HG03159 (cell line): ENCODE measurements at regions not wholly inside any gene's neighbourhood (a gene's known extent, or its start where the extent isn't known, plus 50 kb on each side); places are given as distances from the start of the nearest gene placed in this dataset.
"Not testable (repeated sequence)": the region's sequence is repeated elsewhere in the genome, so short reads cannot be mapped to it uniquely, and the experiment has no call there.

Experiments
- ATAC-seq: cut with Tn5 transposase; IDR thresholded peaks from one replicate; pipeline ENCODE4 v1.9.1; 2021; ENCODE audit warnings: mild to moderate bottlenecking, moderate library complexity; ENCODE audit not compliant: unreplicated experiment

DNA sequence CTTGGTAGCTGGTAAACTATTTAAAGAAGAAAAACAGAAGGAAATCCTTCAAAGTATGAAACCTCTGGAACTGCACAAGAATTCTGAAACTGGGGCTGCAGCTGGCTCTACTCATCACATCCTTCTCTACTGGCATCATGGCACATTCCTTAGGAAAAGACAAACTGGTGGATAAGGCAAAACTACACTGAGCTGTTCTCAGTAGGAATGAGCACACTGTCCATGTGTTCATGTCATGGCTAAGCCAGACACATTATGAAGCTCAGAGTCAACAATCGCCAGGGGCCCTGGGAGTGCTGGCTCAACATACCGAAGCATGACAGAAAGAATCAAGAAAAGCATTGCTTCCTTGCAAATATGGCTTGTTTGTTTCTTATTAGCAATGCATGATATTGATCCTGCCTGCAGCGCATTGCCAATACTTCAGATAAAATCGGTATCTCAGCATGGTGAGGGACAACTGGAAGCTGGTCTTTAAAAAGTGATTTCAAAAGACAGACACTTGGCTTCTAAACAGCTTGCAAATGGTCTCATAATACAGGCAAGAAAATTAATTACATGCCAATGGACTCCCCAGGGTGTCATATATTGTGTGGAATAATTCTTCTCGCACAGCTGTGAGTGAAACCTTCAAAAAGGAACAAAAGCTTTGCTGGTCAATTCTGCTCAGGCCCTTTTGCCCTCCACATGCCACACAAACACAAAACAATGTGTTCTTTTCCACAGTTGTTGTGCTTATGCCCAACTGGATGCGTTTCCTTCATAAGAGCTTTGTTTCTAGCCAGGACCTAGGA lies 300.2 kb upstream of the VCX start:
- no peak for ATAC-seq

DNA sequence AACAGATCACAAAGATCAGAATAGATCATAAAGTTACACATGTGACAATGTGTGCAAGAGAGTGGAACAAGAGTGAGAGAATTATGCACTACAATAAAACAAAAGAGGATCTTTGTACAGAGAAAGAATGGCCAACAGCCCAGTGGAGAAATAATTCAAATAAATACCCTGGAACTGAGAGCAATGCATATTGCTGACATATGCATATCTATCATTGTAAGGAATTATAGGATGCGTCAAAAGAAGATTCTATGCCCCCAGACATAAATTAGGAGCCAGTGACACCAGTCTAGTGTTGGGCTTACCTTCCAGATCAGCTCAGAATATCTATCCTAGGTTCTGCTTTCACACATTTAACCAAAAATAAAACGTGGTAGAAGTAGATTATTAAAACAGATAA lies 320.1 kb upstream of the VCX start:
- ATAC-seq = no peak

- no peak for ATAC-seq
Measured at GRCh38 chrX:7515681-7516413, 327.1 kb upstream of the VCX start.

DNA sequence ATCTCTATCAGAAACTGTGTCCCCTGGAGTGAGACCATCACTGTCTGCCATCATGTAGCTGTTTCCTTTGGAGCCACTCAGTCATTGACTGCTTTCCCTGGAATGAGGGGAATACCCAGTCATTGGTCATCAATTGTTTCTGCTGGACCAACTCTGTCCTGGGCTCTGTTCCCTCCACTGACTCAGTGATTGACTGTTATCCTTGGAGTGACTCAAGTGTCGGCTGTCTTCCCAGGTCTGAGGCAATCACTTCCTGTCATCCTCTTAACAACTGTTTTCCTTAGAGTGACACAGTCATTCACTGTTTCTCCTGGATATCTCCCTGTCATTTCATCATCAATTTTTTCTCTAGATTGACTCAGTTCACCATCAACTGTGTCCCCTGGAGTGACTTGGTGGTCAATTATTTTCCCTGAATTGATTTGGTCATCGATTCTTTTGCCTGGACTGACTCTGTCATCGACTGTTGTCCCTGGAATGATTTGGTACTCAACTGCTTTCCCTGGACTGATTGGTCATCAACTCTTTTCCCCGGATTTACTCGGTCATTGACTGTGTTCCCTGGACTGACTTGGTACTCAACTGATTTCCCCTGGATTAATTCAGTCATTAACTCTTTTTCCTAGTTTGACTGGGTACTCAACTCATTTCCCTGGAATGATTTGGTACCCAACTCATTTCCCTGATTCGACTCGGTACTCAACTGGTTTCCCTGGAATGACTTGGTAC lies 327.9 kb upstream of the VCX start:
- no peak for ATAC-seq

DNA sequence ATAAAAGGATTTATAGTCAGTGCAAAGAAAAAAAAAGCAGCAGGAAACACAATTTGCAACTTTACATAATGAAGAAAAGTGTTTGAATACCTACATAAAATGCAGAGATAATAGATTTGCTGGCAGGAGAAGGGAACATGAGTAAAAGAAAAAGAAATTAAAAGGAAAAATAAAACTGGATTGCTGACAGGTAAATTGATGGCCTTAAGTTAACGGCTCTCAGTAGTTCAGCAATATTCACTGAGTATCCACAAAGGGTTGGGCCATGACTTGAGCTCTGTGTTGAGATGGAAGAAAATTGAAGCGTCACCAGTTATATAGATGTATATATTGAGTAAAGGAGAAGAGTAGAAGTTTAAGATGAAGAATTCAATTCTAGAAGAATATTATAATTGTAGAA lies 330.1 kb upstream of the VCX start:
- no peak for ATAC-seq

GRCh38 chrX:7503251-7503650 lies 339.7 kb upstream of the VCX start:
- no peak for ATAC-seq

DNA sequence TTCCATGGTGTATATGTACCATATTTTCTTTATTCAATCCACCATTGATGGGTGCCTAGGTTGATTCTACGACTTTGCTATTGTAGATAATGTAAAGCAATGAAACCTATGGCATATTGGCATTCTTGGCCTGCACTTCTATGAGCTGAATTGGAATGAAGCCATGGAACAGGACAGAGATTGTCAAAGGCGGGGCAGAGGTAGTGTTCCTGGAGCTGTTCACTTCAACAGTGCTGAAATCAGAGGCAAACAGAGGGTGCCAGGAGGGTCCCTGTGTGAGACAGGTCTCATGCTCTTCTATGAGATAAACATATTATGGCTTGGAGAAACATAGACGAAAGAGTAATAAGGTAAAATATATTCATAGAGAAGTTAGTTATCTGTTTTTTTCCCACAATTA lies 342.6 kb upstream of the VCX start:
- ATAC-seq = no peak

GRCh38 chrX:7486505-7486904 lies 338.6 kb upstream of the PUDP start:
- ATAC-seq = no peak

DNA sequence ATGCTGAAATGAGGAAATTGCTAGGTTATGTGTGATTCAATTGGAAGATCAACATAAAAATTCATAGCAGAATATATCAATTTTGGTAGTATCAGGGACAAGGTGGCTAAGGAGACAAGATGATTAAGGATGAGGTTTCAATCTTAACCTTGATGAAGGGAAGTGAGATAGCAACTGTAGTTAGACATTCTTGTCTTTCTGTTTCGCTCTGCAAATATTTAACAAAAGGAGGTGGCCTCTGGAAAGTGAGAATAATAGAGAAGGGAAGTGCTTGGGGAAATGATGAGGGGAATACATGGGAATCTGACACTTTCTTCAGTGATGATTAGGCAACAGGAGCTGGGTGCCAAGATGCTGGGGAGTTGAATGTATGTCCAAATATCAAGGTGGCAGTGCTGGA lies 337.1 kb upstream of the PUDP start:
- no peak for ATAC-seq

DNA sequence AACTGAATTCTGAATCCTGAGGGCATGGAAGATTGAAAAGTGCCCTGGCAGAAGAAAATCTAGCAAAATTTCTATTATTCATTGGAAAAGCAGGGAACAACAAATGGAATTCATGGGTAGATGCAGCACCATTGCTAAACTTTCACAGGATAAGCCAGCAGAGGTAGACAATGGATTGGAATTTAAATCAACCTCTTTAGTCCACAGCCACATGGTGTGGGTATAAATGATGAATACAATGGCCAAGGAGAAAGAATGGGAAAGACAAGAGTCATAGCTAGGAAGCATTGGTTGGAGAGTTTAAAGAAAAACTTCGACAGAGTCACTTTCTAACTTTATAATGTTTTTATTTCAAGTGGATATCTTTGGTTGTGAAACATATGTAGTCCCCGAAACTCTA lies 332.8 kb upstream of the PUDP start:
- no peak for ATAC-seq

DNA sequence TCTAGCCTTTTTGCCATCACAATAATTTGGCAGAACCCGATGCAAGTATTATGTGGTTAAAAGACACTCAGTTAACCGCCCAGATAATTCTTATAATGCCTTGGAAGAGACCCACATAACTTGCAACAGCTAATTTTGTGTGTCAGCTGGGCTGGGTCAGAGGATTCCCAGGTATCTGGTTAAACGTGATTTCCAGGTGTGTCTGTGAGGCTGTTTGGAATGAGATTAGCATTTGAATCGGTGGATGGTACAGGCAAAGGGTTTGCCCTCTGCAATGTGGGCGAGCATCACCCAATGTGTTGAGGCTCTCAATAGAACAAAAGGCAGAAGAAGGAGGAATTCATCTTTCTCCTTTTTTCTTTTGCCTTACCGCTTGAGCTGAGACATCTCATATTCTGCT lies 314.2 kb upstream of the PUDP start:
- no peak for ATAC-seq

DNA sequence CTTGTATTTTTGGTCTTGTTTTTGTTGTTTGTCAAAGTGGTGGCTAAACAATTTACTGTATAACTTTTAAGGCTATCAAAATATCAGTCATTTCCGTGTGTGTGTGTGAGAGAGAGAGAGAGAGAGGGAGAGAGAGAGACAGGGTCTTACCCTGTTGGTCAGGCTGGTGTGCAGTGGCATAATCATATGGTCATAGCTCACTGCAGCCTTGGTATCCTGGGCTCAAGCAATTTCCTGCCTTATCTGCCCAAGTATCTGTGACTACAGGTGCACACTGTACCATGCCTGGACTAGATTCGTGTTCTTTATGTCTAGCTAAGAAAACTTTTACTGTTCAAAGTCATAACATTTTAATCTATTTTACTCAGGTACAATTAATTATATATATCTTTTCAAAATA lies 313.1 kb upstream of the PUDP start:
- not testable (repeated sequence) for ATAC-seq

DNA sequence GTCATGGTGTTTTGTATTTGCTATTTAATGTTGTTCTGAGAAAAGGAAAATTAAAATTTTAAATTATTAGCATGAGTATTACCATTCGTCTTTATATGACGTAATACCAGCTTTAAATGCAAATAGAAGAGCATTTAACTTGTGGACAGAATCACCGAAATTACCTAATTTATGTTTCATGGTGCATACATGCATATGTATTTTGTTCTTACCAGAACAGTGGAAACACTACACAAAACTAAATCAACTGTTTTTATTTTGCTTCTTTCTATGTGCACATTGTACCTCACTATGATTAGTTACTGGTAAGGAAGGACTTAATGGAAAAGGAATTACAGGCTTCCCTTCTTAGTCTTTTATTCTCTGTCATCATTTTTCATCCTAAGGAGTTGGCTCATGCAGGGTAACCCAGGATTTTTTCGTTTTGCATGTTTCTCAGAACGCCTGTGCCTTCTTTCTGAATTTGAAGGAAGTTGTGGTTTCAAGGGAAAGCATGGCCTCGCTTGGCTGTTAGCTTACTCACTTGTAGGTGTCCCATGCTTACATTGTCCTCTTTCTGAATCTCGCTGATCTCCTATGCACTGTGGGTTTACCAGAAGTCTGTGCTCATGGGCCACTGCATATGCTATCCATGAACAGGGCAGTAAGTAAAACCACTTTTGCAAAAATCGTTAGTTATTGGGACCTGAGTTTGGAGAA lies 300.0 kb upstream of the PUDP start:
- no peak for ATAC-seq

- ATAC-seq = no peak
Measured at GRCh38 chrX:7446815-7447214, 298.9 kb upstream of the PUDP start.

DNA sequence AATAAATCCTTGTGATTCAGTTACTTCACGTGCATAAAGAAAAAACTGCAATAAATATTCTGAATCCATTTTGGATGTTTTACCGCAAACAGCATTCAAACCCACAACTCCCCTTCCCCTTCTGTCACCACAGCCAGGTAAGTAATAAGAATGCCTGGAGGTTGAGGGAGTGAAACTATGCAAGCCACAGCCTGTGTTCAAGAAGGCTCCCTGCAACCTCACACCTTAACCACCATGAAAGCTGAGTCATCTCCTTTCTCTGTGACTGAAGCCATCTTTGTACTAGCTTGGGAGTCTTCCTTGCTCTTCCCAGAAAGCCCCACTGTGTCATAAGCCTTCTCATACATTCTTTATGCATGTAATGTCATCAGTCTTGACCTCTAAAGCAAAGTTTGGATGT lies 297.0 kb upstream of the PUDP start:
- ATAC-seq = peak; percentile 88

- ATAC-seq = no peak
Measured at GRCh38 chrX:7441586-7441985, 293.6 kb upstream of the PUDP start.

DNA sequence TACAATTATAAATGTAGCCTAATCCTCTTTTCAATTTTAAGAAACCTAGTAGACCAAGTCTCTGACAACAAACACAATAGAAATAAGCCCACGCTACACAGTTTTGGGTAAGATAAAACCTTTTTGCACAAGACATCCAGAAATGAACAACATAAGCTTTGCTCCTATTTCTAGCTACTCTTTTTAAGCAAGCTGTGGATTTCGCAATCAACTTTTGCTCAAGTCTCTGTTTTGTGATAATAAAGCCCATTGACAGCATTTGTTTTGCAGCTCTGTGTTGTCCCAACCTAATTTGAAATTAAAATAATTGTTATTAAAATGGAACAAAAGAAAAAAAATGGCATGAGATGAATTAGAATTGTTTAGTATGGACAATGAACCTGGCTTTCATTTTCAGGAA lies 287.9 kb upstream of the PUDP start:
- ATAC-seq = no peak

DNA sequence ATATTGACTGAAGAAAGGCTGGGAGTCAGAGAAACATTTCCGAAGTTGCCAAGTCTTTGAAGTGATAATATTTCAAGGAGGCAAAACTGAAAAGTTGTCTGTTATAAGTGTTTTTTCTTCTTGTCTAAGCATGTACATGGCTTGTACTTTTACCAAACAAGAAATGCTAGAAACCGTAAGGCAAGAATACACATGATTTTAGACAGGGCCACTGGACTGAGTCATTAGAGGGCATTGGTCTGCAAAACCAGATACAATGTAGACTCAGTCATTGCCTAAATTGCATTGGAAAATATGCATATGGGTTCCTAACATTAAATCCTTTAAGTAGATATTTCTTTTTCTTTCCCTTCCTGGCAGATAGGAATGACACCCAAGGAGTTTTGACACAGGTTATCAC lies 284.9 kb upstream of the PUDP start:
- ATAC-seq = no peak

DNA sequence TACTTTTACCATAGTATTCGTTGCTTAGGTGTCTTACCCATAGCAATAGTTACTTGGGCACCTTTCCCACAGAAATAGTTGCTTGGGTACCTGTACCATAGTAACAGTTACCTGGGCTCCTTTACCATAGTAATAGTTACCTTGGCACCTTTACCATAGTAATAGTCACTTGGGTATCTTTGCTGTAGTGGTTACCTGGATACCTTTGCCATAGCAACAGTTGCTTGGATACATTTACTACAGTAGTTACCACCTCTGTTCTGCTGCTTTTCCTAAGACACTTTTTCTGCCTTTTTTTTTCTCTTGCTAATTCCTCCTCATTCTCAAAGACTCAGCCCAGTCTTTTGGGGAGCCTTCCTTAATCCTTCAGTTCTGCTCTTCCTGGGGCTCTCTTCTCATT lies 272.8 kb upstream of the PUDP start:
- no peak for ATAC-seq

DNA sequence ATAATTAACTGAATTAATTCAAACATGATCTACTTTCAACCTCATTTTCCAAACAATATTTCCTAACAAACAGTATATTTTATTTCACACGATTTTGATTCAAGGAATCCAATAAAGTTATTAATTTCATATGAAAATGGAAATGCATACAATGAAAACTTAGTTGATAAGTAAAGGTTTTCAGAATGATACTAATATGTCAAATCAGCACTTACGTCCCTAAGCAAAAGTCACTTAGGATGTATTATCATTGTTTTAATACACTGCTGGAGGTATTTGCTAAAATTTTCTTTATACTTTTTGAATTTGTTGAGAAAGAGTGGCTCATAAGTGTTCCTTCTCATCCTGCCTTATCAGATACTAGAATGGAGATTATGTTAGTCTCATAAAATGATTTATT lies 266.8 kb upstream of the PUDP start:
- ATAC-seq = no peak

DNA sequence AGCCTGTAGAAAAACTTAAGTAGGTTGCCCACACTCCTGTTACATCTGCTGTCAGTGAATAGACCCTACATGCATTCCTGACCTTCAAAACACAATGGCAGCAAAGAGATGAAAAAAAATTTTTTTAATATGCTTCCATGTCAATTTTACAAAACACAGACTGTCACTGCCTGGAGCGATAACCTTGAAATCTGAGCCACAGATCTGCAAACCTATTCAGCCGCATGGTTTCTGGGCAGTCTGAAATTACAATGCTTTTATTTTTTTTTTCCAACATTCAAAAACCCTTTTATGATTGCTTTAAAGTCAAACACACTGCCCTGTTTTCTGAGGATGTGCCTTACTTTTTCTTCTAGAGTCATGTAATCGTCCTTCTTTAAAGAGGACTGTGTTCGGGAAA lies 264.9 kb upstream of the PUDP start:
- no peak for ATAC-seq
